AG04449 (cell line): ENCODE measurements at regions not wholly inside any gene's neighbourhood (a gene's known extent, or its start where the extent isn't known, plus 50 kb on each side); places are given as distances from the start of the nearest gene placed in this dataset.
A peak's percentile ranks its signal among the peaks of the same experiment; 100 is the strongest.

Experiments
- CTCF ChIA-PET: fragments of 350-600 bp; formaldehyde crosslinking; extraction: SDS; loops from one replicate; lab custom pipeline; 2021; ENCODE audit warnings: antibody characterized with exemption; lab: Yijun Ruan, JAX
- POLR2A ChIA-PET: fragments of 400-600, 350-600 bp; formaldehyde crosslinking; extraction: SDS; loops from one replicate; lab custom pipeline; 2020; ENCODE audit warnings: antibody characterized with exemption, inconsistent platforms; lab: Yijun Ruan, JAX
- DNase-seq: peaks from one replicate; pipeline ENCODE4 v3.0.0-alpha.2; 2010; ENCODE audit warnings: low read depth, low spot score
- H3K4me3 ChIP-seq: 2 replicates; pipeline ENCODE4 v1.5.1; 2011; ENCODE audit warnings: low read depth, mild to moderate bottlenecking, control low read depth, low read length
- TF ChIP-seq, protein P1 (sequence below): IDR thresholded peaks from one replicate; pipeline ENCODE4 v1.5.1; 2011; ENCODE audit warnings: mild to moderate bottlenecking, moderate library complexity, low read length, control low read depth, inconsistent platforms; ENCODE audit not compliant: insufficient read depth; ENCODE audit errors: missing control alignments

DNA sequence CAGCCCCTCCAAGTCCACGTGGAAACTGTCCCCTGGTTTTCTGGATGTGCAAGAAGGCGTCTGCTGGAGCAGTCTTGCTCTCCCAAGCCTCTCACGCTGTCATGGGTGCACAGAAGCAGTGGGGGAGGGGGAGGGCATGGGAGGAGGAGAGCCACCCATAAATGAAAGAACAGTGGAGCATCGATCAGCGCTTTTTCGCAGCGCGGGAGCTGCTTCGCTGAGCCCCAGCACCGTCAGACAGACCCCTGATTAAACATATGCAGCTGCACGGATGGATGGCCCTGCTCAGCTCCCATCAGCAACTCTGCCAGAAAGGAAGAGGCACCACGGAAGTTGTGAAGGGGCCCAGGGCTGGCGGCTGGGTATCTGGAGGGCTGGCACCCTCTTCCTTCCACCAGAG lies 264.9 kb downstream of the UQCRFS1 start:
- no peak overlapping the region for H3K4me3 ChIP-seq
- ChIA-PET CTCF (interaction anchor here (1.5 kb wide), 1 partner anchor 10 kb away, joined by 3 read pairs; no protein-coding TSS in a partner anchor), POLR2A (no interaction called here)
- DNase-seq, result no peak
- TF ChIP-seq, protein P1, sequence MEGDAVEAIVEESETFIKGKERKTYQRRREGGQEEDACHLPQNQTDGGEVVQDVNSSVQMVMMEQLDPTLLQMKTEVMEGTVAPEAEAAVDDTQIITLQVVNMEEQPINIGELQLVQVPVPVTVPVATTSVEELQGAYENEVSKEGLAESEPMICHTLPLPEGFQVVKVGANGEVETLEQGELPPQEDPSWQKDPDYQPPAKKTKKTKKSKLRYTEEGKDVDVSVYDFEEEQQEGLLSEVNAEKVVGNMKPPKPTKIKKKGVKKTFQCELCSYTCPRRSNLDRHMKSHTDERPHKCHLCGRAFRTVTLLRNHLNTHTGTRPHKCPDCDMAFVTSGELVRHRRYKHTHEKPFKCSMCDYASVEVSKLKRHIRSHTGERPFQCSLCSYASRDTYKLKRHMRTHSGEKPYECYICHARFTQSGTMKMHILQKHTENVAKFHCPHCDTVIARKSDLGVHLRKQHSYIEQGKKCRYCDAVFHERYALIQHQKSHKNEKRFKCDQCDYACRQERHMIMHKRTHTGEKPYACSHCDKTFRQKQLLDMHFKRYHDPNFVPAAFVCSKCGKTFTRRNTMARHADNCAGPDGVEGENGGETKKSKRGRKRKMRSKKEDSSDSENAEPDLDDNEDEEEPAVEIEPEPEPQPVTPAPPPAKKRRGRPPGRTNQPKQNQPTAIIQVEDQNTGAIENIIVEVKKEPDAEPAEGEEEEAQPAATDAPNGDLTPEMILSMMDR, result no peak

DNA sequence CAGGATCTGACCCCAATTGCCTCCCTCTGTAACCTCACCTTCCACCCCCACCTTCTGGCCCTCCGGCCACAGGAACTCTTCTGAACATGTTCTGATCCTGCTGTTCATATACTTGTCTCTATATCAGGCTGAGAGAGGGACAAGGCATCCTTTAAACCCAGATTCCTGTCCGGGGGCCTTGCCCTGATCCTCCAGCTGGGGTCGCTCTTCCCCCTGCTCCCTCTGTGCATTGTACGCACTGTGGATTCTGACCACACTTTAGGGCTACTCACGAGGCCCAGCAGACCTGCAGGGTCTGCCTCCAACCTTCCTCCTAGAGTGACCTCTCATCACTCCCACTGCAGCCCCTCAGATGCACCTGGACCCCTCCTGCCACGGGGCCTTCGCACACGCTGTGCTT lies 269.3 kb downstream of the UQCRFS1 start:
- ChIA-PET POLR2A (no interaction called here), CTCF (no interaction called here)
- no peak for DNase-seq
- TF ChIP-seq, protein P1, result no peak
- H3K4me3 ChIP-seq, result no peak overlapping the region

DNA sequence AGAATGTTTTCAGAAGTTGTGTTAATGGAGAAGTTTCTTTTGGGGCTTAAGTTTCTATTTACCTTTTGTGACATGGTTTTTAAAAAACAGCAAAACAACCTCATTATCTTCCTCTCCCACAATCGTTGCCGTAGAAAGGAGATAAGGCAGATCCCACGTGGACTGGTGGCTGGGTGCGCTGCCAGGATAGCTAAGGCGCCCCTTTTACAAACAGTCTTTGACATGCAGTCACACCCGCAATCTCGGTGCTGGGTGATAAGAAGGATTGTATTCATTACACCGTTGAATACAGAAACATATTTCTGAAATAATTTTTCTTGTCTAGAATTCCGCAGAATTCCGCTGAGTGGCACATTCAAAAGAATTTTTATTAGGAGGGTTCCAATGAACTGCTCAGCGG lies 271.1 kb downstream of the UQCRFS1 start:
- DNase-seq, result no peak
- TF ChIP-seq, protein P1, result no peak
- POLR2A ChIA-PET, result no interaction called here
- CTCF ChIA-PET, result no interaction called here
- no peak overlapping the region for H3K4me3 ChIP-seq

DNA sequence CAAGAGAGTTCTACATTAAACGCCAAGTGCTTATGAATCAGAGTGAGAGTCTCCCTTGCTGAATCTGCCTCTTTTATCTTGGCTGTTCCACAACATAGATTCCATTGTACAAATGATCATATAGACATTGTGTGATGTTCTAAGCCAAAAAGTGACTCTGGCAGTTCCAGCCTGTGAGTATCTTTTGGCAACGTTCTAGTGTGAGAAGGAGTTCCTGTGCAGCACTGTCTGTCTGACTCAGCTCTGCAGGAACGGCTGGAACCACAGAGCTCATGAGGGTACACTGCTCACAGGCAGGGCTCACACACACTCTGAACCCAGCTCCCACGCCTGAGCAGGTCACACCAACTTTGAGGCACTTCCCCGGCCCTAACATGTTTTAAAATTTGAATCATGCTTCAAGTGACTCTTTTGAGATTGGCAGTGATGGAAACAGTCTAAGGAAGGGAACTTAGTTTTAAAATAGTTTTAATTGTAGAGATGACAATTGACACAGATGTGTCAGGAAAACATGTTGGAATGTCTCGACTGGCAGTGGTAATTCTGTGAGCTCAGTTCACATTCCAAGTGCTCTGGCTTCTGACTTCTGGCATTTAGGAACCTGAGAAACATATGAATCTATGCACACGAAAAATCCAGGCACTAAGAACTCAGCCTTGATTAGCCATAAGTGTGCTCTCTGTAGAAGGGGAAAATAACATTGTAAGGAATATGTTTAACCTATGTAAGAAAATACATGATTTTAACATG lies 272.0 kb downstream of the UQCRFS1 start:
- H3K4me3 ChIP-seq, result no peak overlapping the region
- TF ChIP-seq, protein P1, result no peak
- POLR2A ChIA-PET, result interaction anchor here (0.5 to 1.4 kb wide), 2 partner anchors 23 to 26 kb away, joined by 3 read pairs; no protein-coding TSS in a partner anchor
- CTCF ChIA-PET, result interaction anchor here (1.0 kb wide), 1 partner anchor 12 kb away, joined by 3 read pairs; no protein-coding TSS in a partner anchor
- peak; percentile 50 for DNase-seq

DNA sequence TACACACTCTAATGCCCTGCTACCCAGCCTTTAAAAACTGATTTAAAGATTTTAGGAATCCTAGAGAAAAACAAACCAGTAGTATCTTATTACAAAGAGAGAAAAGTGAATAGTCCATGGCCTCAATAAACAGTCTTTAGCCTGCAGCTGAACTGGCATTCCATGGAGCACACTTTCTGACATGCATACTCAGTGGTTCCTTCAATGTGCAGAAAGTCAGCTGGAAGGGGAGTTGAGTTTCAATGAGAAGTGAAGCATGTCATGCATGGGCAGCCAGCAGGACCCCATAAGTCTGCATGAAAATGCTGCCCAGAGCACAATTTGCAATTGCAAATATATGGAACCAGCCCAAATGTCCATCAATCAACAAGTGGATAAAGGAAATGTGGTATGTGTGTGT lies 273.7 kb downstream of the UQCRFS1 start:
- CTCF ChIA-PET, result no interaction called here
- no peak overlapping the region for H3K4me3 ChIP-seq
- TF ChIP-seq, protein P1, result no peak
- DNase-seq, result no peak
- POLR2A ChIA-PET, result no interaction called here

DNA sequence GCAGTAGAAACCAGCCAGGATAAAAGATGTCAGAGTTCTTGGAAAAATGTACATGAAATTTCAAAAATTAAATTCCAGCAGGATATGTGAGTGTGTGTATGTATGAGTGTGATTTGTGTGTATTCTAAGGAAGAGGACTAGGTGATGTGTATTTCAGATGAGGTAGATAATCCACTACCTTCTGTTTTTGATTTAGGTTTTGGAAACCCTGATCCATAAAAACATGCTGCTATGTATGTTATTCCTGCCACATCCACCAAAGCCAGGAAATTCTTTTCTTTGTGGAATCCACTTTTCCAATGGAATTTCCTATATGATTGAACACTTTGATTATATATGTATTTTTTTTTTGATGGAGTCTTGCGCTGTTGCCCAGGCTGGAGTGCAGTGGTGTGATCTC lies 276.9 kb downstream of the UQCRFS1 start:
- TF ChIP-seq, protein P1, result no peak
- no peak for DNase-seq
- ChIA-PET CTCF (no interaction called here), POLR2A (no interaction called here)
- no peak overlapping the region for H3K4me3 ChIP-seq
